ENCODE measurements at regions not wholly inside any gene's neighbourhood (a gene's known extent, or its start where the extent isn't known, plus 50 kb on each side); places are given as distances from the start of the nearest gene placed in this dataset.

DNA sequence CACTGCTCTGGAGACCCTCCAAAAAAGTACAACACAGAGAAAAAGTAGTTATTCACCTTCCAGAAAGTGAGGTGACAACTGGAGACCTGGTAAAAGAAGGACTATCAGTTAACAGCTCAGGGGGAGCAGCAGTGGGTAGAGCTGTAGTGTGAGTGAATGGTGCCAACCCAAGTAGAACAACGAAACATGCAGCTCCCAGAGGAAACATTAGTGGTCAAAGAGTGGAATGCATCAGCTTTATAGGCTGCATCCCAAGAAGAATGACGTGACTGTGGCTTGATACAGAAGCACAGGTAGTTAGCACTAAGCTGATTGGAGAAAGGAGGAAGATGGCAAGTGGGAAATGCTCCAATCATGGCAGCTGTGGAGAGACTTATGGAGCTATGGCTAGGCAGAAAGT is 275.7 kb upstream of the CAMK1G start:
- DNase-seq (ENCODE audit: low read depth in 1 of 2, low spot score in 1 of 2), result no peak

- no peak for DNase-seq (ENCODE audit: low read depth in 1 of 2, low spot score in 1 of 2)
These were observed 274.3 kb upstream of the CAMK1G start for GRCh38 chr1:209309198-209309597.

DNA sequence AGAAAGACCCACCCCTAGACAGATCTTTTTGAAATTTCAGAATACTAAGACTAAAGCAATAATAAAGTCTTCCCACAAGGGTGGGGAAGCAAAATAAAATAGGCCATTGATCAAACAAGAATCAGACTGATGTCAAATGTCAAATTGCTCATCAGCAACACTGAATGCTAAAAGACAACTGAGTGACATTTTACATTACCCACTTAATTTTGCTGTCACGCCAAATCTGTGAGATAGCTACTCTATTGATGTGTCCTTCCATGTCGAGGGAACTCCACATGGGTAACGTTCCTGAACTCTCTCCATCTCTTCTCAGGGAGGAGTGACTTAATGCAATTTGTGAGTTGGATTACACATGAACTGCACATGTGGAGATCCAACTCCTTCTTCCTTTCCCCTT is 271.7 kb upstream of the CAMK1G start:
- DNase-seq (ENCODE audit: low read depth in 1 of 2, low spot score in 1 of 2), result no peak

- no peak for DNase-seq (ENCODE audit: low read depth in 1 of 2, low spot score in 1 of 2)
These were observed 266.6 kb upstream of the CAMK1G start for GRCh38 chr1:209316929-209317328.

- no peak for DNase-seq (ENCODE audit: low read depth in 1 of 2, low spot score in 1 of 2)
These were observed 265.1 kb upstream of the CAMK1G start for GRCh38 chr1:209318181-209319056.

DNA sequence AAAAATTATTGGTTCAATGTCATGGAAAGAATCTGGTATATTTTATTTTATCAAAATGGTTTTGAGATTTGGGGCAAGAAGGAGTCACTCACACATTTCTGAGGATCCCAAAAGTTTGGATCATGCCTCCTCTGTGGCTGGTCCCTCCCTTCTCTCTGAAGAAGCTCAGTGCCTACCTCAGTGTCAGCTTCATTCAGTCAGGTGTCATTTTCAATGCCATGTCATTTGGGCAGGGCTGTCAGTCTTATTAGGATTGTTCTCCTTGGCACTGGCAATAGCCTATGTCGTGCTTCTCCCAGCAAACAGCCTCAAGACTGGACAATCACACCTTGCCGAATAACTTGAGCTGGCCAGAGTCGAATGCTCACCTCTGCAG is 264.5 kb upstream of the CAMK1G start:
- DNase-seq (ENCODE audit: low read depth in 1 of 2, low spot score in 1 of 2), result no peak

GRCh38 chr1:209319549-209319948 is 264.0 kb upstream of the CAMK1G start:
- no peak for DNase-seq (ENCODE audit: low read depth in 1 of 2, low spot score in 1 of 2)

DNA sequence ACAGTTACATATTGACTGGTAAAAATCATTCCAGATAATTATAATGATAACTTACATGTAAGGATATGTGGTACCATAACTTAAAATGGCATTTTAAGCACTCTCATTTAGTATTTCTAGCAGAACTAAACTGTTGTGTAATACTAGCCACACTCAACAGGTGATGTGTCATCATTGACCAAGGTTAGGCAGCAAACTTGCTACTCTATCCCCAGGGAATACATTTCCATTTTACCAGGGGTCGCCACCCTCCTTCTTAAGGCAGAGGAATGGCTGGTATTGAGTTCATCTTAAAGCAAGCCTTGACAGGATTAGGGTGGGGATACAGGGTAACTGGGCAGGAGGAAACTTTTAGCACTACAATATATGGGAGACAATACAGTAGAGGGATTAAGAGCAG is 259.8 kb upstream of the CAMK1G start:
- DNase-seq (ENCODE audit: low read depth in 1 of 2, low spot score in 1 of 2), result no peak

GRCh38 chr1:209324901-209325871 is 258.3 kb upstream of the CAMK1G start:
- DNase-seq (ENCODE audit: low read depth in 1 of 2, low spot score in 1 of 2), result no peak

GRCh38 chr1:209326076-209326475 is 257.4 kb upstream of the CAMK1G start:
- DNase-seq (ENCODE audit: low read depth in 1 of 2, low spot score in 1 of 2), result no peak

DNA sequence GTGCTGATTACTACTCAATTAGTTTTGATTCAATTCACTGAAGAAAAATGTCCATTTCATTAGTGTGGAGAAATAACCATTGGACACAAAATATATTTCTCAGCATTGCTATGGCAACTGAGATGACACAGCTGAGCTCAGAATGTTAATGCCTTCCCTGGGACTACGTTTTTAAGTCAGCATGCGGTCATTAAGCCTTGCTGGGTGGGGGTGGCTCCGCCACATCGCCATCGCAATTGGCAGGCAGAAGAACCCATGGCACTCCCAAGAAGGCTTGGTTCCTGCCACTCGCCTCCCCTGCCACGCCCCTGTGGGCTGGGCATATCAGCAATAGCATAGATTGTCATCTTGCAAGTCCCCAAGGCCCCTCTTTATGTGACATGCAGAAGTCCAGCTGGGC is 256.7 kb upstream of the CAMK1G start:
- no peak for DNase-seq (ENCODE audit: low read depth in 1 of 2, low spot score in 1 of 2)

DNA sequence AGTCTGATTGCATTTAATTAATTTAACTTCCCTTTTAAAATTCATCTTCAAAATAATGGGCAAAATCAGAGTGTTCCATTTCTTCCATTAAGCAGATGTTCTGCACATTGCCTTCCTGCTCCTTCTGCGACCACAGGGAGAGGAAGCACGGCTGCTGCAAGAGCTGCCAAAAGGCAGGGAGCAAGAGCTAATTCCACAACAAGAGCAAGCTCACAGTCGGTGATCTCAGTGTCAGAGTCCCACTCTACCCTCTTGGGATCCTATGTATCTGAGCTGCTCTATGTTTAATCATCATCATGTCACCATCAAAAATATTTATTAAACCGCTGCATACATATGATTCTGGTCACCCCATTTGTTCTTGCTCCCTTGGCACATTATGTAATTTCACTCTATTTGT is 255.3 kb upstream of the CAMK1G start:
- DNase-seq (ENCODE audit: low read depth in 1 of 2, low spot score in 1 of 2), result no peak

GRCh38 chr1:209335178-209335577 is 248.3 kb upstream of the CAMK1G start:
- no peak for DNase-seq (ENCODE audit: low read depth in 1 of 2, low spot score in 1 of 2)

- no peak for DNase-seq (ENCODE audit: low read depth in 1 of 2, low spot score in 1 of 2)
These were observed 242.4 kb upstream of the CAMK1G start for GRCh38 chr1:209341146-209341545.

DNA sequence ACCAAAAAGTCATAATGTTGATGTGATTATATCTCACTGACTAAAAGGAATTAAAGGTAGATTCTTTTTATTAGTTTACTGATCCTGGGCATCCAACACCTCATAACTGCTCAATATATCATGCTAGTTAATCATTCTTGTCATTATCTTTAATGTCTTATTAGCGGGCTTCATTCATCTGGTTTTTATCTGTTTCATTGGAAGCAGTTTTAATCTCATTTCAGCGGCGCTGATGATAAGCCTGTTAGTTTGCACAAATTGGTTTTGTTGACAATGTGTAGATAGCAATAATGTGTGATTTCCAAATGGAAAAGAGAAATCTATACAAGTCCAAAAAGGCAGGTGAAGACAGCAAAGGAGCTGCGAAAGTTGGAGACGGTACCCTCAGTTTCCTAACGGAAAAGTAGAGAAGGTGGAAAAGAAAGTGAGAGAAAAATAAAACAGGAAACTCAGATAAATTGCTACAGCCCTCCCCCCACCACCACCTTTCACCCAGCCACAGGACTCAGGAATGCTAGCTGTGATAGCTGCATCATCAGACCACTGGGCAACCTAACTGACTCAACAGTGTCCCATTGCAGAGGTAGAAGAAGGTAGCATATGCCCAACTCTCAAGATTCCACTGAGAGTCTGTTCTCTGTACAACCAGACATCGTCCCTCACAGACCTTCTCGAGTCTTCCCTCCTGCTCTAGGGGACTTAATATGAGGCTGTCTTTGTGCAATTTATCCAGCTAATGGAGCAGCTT is 241.7 kb upstream of the CAMK1G start:
- DNase-seq (ENCODE audit: low read depth in 1 of 2, low spot score in 1 of 2), result no peak

DNA sequence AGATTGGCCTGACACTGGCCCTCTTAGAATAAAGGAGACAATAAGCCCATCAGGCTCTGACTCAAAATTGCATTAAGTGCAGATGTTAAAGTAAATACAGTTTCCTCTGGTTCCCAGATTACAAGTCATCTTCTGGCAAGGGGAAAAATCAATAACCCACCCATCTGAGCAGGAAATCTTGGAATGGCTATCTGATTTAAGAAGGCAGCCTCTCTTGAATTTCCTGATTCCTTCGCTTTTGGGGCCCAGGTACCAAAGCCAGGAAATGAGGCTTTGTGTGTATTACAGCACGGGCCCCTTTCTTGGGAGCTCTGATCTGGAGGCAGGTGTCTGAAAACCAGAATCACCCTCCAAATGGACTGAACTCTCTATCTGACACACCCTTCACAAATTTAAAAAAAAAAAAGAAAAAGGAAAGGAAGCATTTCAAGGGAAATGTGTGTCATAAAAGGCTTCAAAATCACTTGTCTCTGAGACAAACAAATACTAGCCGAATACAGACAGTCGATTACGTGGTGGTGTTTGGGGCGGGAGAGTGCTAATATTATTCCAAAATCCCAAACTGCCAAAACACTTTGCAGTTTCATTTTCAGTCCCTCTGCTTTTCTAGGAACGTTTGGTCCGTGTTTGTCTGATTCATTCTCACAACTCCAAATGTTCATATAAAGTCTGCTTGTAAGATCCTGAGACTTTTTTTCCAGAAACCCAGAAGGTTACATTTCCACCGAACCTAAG is 240.9 kb upstream of the CAMK1G start:
- no peak for DNase-seq (ENCODE audit: low read depth in 1 of 2, low spot score in 1 of 2)

DNA sequence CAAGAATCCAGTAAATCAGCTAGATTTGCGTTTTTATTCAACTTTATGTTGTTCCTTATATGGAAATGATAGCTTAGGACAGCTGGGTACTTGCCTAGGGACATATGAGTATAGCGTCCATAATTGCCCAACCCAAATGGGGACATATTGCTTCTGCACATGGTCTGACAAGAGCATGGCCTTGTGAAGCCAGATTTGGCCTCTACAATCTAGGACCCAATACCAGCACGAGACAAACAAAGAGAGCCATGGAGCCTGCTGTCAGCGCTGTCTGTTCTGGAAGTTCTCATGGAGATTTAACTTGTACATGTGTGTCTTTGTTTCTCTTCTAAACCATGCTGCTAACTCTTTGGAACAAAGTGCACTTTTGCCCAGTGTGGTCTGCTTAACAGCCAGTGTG is 240.0 kb upstream of the CAMK1G start:
- DNase-seq (ENCODE audit: low read depth in 1 of 2, low spot score in 1 of 2), result no peak

- DNase-seq (ENCODE audit: low read depth in 1 of 2, low spot score in 1 of 2), result no peak
These were observed 239.4 kb upstream of the CAMK1G start for GRCh38 chr1:209344156-209344555.

- DNase-seq (ENCODE audit: low read depth in 1 of 2, low spot score in 1 of 2), result no peak
These were observed 233.9 kb upstream of the CAMK1G start for GRCh38 chr1:209349363-209350308.

DNA sequence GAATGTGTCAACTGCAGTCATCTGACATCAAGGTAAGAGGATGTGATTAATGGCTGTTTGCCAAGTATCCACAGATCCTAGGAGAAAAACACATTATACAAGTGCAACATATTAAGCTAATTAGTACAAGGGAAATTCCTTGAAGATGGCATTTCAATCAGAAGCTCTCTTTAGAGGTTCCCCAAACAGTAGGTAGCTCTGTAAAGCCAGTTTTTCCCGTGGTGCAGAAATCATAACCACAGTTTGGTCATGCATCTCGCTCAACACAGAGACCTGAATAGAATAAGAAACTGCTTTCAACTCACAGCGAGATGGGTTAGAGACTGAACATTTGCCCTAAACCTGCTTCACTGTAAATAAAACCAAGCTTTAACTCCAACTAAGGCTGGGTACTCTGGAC is 230.5 kb upstream of the CAMK1G start:
- no peak for DNase-seq (ENCODE audit: low read depth in 1 of 2, low spot score in 1 of 2)

Data from stimulated activated CD4-positive, alpha-beta T cell treated with anti-CD3 and anti-CD28 coated beads, Interleukin-15, amount 100 ng/mL, for 1 hour (primary cell).